Vagina (tissue), 2 donors: ENCODE measurements at regions not wholly inside any gene's neighbourhood (a gene's known extent, or its start where the extent isn't known, plus 50 kb on each side); places are given as distances from the start of the nearest gene placed in this dataset.
"Not testable (repeated sequence)": the region's sequence is repeated elsewhere in the genome, so short reads cannot be mapped to it uniquely, and the experiment has no call there.

Source experiments
- DNase-seq, 2 donors: peaks; one replicate each; pipeline ENCODE4 v3.0.0-alpha.2; 2017; ENCODE audit errors: extremely low spot score in 2 of 2
- H3K27ac ChIP-seq: fragments of 200-600 bp; sonication (generic); one replicate; pipeline ENCODE4 v1.5.1; 2019
- H3K27me3 ChIP-seq: fragments of 200-600 bp; sonication (generic); one replicate; pipeline ENCODE4 v1.5.1; 2019
- H3K36me3 ChIP-seq, 2 donors: fragments of 200-600 bp; sonication (generic); one replicate each; pipeline ENCODE4 v1.5.1; 2017 to 2019
- H3K4me1 ChIP-seq: fragments of 200-600 bp; sonication (generic); one replicate; pipeline ENCODE4 v1.5.1; 2019
- H3K4me3 ChIP-seq, 2 donors: fragments of 200-600 bp; sonication (generic); 1 replicate in 1 of 2; 2 replicates in 1 of 2; pipeline ENCODE4 v1.5.1; 2016 to 2019
- H3K9me3 ChIP-seq: fragments of 200-600 bp; sonication (generic); one replicate; pipeline ENCODE4 v1.5.1; 2019
- POLR2A ChIP-seq, 2 donors: fragments of 450-650 bp; IDR thresholded peaks; one replicate each; pipeline ENCODE4 v1.6.1; 2017; ENCODE audit warnings: antibody characterized with exemption in 2 of 2, mild to moderate bottlenecking in 2 of 2, moderate library complexity in 2 of 2
- POLR2AphosphoS5 ChIP-seq, 2 donors: sonication (generic); formaldehyde crosslinking; IDR thresholded peaks; one replicate each; pipeline ENCODE4 v1.9.0; 2017; ENCODE audit warnings: antibody characterized with exemption in 2 of 2, mild to moderate bottlenecking in 2 of 2, low read depth in 1 of 2; ENCODE audit not compliant: insufficient read depth in 1 of 2
- intact Hi-C: fragments of 100-400 bp; cut with DNase I; formaldehyde crosslinking; loops from one replicate; pipeline ENCODE4 v1.15.1; 2023
- TF ChIP-seq, protein P1 (sequence below), 3 experiments: fragments of 450-650 bp in 2 of 3; fragments of 200-600 bp in 1 of 3; sonication (generic) in 1 of 3; IDR thresholded peaks; one replicate each; pipeline ENCODE4 v1.5.1; 2017 to 2019; ENCODE audit warnings: antibody characterized with exemption in 3 of 3, mild to moderate bottlenecking in 2 of 3, moderate library complexity in 2 of 3

DNA sequence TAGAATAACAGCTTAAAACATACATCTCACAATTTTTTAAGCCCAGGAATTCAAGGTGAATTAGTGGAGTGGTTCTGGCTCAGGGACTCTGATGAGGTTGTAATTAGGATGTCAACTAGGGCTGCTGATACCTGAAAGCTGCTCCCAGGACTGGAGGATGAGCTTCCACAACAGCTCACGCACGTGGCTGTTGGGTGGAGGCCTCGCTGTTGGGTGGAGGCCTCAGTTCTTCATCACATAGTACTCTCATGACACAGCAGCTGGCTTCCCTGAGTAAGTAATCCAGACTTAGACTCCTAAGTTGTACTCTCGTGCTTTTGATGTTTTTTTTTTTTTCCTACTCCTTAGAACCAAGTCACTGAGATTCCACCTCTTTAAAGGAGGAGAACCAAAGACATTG is 577.1 kb upstream of the PRR20A start:
- TF ChIP-seq, protein P1, sequence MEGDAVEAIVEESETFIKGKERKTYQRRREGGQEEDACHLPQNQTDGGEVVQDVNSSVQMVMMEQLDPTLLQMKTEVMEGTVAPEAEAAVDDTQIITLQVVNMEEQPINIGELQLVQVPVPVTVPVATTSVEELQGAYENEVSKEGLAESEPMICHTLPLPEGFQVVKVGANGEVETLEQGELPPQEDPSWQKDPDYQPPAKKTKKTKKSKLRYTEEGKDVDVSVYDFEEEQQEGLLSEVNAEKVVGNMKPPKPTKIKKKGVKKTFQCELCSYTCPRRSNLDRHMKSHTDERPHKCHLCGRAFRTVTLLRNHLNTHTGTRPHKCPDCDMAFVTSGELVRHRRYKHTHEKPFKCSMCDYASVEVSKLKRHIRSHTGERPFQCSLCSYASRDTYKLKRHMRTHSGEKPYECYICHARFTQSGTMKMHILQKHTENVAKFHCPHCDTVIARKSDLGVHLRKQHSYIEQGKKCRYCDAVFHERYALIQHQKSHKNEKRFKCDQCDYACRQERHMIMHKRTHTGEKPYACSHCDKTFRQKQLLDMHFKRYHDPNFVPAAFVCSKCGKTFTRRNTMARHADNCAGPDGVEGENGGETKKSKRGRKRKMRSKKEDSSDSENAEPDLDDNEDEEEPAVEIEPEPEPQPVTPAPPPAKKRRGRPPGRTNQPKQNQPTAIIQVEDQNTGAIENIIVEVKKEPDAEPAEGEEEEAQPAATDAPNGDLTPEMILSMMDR (IDR thresholded peaks at IDR 0.05): no peak
- no peak for TF ChIP-seq POLR2A (IDR thresholded peaks at IDR 0.05)
- TF ChIP-seq POLR2AphosphoS5 (IDR thresholded peaks at IDR 0.05; ENCODE audit: insufficient read depth in 1 of 2, low read depth in 1 of 2): no peak

DNA sequence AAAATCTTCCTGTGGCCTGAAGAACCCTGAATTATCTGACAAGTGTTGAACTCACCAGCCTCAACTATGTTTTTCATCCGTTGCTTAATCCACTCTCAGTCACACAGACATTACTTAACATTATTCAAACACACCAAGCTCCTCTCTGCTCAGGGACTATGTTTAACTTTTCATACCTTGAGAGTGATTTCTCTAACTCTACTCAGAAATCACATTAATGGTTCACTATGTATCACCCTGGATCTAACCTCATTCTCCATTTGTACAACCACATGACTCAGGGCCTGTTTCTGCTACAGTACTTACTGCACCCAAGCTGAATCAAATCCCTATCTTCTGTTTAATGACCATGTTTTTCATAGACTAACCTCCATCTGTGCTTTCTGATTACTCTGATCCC is 553.7 kb upstream of the PRR20A start:
- Histone ChIP-seq H3K4me3 (no peak overlapping the region), H3K27me3 (no peaks in the 10 kb centered on the region), H3K9me3 (no peaks in the 10 kb centered on the region), H3K27ac (no peak overlapping the region), H3K36me3 (no peaks in the 10 kb centered on the region), H3K4me1 (no peaks in the 10 kb centered on the region)
- intact Hi-C loops: no loop called here
- no peak for DNase-seq
- TF ChIP-seq, protein P1 (IDR thresholded peaks at IDR 0.05): no peak
- no peak for TF ChIP-seq POLR2A (IDR thresholded peaks at IDR 0.05)
- no peak for TF ChIP-seq POLR2AphosphoS5 (IDR thresholded peaks at IDR 0.05; ENCODE audit: insufficient read depth in 1 of 2, low read depth in 1 of 2)

More for the DNA sequence above, 577.1 kb upstream of the PRR20A start:
- intact Hi-C loops: no loop called here
- no peak for DNase-seq
- Histone ChIP-seq H3K36me3 (no peaks in the 10 kb centered on the region), H3K27ac (no peak overlapping the region), H3K4me1 (no peaks in the 10 kb centered on the region), H3K27me3 (no peaks in the 10 kb centered on the region), H3K4me3 (no peak overlapping the region), H3K9me3 (no peaks in the 10 kb centered on the region)

DNA sequence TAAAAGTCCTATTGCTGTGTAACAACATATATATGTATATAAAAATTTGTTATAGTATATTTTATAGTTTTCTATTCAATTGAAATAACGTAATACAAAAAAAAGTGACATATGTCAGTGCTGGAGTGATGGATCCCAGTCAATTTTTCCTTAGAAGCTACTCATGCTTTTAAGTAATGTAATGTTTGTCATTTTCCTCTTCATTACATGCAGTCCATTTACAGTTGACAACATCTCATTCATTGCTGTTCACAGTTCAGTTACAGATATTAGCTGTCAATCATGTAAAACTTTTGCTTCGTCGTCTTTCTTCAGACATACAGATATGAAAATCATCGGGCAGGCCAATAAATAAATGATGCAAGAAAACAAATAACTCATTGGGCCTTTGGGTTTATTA is 525.1 kb upstream of the PRR20A start:
- H3K36me3 ChIP-seq: no peaks in the 10 kb centered on the region
- no peaks in the 10 kb centered on the region for H3K27me3 ChIP-seq
- DNase-seq: no peak
- H3K4me3 ChIP-seq: no peak overlapping the region
- intact Hi-C loops: no loop called here
- H3K27ac ChIP-seq: no peak overlapping the region
- H3K9me3 ChIP-seq: no peaks in the 10 kb centered on the region
- H3K4me1 ChIP-seq: no peaks in the 10 kb centered on the region
- TF ChIP-seq POLR2AphosphoS5 (IDR thresholded peaks at IDR 0.05; ENCODE audit: insufficient read depth in 1 of 2, low read depth in 1 of 2) (no peak), POLR2A (IDR thresholded peaks at IDR 0.05) (no peak)
- TF ChIP-seq, protein P1 (IDR thresholded peaks at IDR 0.05): no peak

DNA sequence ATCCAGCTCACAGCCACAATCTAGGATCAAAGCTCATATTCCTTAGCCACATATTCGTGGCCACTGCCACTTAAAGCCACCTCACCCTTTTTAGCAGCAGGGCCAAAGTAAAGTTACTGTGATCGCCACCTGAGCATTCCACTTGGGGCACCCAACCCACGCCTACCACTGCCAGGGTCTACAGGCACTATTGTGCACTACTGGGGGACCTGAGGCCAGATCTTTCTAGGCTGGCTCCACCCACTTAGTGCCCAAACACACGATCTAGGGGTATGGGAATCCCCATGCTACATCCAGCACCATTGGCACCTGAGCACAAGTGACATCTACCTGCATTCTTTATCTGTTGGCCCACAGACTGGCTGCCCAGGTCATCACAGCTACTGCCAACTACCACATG is 517.9 kb upstream of the PRR20A start:
- DNase-seq: no peak
- intact Hi-C loops: no loop called here
- Histone ChIP-seq H3K27me3 (no peaks in the 10 kb centered on the region), H3K27ac (no peak overlapping the region), H3K9me3 (no peaks in the 10 kb centered on the region), H3K4me1 (no peaks in the 10 kb centered on the region), H3K4me3 (no peak overlapping the region), H3K36me3 (no peaks in the 10 kb centered on the region)
- TF ChIP-seq POLR2A (IDR thresholded peaks at IDR 0.05): no peak
- no peak for TF ChIP-seq POLR2AphosphoS5 (IDR thresholded peaks at IDR 0.05; ENCODE audit: insufficient read depth in 1 of 2, low read depth in 1 of 2)
- TF ChIP-seq, protein P1 (IDR thresholded peaks at IDR 0.05): no peak

DNA sequence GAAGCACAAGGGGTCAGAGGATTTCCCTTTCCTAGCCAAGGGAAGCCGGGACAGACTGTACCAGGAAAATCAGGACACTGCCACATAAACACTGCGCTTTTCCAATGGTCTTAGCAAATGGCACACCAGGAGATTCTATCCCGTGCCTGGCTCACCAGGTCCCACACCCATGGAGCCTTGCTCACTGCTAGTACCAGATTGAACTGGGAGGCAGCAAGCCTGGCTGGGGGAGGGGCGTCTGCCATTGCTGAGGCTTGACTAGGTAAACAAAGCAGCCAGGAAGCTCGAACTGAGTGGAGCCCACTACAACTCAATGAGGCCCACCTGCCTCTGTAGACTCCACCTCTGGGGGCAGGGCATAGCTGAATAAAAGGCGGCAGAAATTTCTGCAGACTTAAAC is 511.8 kb upstream of the PRR20A start:
- H3K4me3 ChIP-seq, H3K4me1 ChIP-seq, H3K36me3 ChIP-seq, H3K27me3 ChIP-seq, DNase-seq, H3K9me3 ChIP-seq, intact Hi-C loops, H3K27ac ChIP-seq: not testable (repeated sequence)

DNA sequence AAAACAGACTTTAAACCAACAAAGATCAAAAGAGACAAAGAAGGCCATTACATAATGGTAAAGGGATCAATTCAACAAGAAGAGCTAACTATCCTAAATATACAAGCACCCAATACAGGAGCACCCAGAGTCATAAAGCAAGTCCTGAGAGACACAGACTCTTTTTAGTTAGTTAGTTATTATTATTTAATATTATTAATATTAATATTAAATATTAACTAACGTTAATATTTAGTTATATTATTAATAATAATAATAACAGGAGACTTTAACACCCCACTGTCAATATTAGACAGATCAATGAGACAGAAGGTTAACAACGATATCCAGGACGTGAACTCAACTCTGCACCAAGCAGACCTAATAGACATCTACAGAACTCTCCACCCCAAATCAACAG is 509.7 kb upstream of the PRR20A start:
- intact Hi-C loops, H3K27me3 ChIP-seq, H3K9me3 ChIP-seq, H3K4me3 ChIP-seq, H3K36me3 ChIP-seq, H3K27ac ChIP-seq, H3K4me1 ChIP-seq, DNase-seq: not testable (repeated sequence)
